GM21360 (cell line): ENCODE measurements at regions not wholly inside any gene's neighbourhood (a gene's known extent, or its start where the extent isn't known, plus 50 kb on each side); places are given as distances from the start of the nearest gene placed in this dataset.

Experiments
- ATAC-seq: cut with Tn5 transposase; IDR thresholded peaks from one replicate; pipeline ENCODE4 v1.9.1; 2021; ENCODE audit warnings: mild to moderate bottlenecking, moderate library complexity; ENCODE audit not compliant: unreplicated experiment

DNA sequence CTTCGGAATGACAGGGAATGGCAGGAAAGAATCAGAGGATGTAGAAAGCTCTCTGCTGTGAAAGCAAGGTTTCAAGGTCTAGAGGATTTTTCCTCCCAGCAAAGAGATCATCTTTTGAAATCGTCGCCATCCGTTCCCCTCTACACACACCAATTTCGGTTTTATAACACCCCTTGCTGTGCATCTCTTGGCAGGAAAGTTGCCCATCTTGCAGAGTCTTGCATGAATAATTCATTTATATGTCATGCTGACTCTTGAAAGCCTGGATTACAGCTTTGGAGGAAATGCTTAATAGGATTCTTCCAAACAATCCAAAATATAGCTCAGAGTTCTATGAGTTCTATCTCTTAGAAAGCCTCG is 262.7 kb downstream of the CHL1 start:
- ATAC-seq: no peak

DNA sequence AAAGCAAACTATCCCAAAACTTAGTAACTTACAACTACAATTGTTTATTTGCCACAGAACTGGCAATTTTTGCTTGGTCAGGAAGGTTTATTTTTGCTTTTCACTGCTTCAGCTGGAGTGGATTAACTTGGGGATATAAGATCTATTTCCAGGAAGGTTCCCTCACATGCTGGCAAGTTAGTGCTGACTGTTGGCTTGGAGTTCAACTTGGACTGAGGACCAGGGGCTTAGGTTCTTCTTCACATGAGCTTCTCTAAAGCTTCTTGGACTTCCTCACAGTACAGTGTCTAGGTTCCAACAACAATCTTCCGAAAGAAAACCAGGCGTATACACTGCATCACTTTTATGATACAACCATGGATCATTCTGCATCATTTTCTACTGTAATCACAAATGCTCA is 264.4 kb downstream of the CHL1 start:
- no peak for ATAC-seq

DNA sequence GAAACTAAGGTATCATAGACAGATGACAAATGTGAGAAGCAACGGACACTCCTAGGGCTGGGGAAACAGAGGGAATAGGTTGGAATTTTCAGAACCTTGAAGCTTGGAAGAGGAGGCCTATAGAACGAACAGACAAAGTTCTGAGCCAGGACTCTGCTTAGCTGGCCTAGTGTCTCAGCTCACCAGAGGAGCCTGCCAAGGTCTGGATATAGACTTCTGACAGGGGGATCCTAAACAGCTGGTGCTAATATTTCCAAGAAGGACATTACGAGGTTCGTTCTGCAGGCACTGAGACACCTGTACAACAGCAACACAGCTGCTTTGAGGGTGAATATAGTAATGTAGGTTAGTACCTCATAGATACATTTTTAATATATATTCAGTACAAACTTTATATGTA is 266.3 kb downstream of the CHL1 start:
- ATAC-seq: no peak

DNA sequence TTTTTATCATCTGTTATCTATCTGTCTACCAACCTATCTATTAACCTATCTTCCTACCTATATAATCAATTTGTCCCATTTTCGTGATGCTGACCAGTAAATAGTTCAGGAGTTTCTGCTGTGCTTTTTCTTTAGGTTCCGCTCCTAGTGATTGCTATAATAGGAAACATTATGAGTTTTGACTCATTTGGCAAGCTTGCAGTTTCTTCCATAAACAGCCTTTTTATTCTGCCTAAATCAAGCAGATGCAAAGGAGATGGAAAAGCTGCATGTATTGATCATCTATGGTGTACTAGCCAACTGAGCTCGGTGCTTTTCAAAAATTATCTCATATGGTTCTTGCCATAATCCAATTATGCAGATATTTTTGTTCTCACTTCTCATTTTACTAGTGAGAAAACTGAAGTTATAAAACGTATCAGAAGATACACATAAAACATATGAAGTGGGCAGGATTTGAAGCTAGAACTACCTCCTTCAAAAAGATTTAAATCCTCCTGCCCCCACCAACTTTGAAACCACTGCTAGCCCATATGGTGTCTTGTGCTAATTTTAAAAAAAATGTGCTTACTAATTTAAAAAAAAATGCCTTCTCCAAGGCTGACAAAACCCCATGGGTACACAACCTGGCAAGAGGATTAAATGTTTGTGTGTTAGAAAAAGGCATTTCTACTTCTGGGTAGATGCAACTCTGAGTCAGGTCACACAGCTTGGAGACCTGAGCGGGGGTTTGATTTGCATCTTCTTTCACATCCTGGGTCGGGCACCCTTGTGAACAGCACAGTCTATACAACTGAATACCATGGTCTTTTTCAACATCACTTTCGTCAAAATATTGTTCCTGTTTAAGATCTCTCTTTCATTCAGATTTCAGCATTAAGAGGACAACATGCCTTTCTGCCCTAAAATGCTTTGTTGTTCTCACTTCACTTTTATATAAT is 267.0 kb downstream of the CHL1 start:
- peak; percentile 97 for ATAC-seq

DNA sequence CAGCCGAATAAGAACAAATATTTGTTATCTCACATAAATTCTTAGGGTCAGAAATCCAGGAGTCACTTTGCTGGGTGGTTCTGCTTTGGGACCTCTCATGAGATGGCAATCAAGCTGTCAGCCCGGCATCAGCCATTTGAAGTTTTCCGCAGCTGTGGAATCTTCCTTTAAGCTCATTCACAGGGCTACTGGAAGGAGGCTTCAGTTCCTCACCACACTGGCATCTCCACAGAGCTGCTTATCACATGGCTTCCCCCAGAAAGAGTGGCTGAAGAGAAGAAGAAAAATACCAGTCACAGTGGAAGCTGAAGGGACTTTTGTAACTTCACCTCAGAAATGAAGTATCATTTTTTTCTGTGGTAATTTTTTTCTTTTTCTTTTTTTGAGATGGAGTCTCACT is 267.7 kb downstream of the CHL1 start:
- ATAC-seq: peak; percentile 30

DNA sequence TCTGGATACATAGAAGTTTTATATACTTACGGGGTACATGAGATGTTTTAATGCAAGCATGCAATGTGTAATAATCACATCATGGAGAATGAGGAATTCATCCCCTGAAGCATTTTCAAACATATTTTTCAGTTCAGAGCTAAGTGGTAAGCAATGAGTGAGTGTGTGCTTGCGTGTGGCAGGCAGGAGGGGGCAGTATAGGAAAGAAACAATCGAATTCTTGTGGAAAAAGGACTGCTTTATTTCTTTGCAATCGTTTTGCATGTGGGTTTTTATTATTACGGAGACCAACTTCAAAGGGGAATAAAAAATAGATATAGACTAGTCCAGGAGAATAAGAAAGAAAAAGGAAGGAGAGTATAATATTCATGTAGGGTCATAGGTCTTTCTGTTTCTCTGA is 271.6 kb downstream of the CHL1 start:
- ATAC-seq: no peak

DNA sequence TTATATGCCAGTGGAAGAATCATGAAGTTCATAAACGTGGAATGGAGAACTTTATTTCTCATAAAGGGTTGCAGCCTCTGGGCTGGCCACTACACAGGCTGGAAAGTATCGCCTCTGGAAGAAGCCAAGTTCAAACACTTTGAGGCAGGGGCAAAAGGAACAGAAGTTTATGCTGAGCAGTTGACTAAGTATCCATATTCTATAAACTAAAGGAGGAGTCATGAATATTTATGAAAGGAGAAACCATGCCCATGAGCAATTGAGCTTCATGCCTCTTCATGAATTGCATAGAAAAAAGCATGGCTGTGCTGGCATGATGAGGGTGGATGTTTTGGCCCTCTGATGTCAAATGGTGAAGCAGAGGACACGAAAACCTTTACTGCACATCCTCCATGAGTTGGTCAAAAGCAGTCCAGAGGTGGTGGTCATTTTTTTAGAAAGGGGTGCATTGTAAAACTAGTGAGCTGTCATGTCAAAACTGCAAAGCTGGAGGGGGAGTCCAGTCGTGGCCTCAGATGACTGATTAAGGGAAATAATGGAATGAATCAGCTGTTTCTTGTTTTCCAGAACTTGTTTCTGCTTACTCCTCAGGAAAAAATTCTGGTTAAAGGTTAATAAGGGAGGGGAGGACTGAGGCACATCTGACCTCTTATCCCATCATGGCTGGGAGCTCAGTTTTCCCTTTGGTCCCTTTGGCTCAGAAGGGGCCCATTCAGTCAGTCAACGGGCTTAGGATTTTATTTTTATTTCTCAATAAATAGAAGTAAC is 276.7 kb downstream of the CHL1 start:
- no peak for ATAC-seq

DNA sequence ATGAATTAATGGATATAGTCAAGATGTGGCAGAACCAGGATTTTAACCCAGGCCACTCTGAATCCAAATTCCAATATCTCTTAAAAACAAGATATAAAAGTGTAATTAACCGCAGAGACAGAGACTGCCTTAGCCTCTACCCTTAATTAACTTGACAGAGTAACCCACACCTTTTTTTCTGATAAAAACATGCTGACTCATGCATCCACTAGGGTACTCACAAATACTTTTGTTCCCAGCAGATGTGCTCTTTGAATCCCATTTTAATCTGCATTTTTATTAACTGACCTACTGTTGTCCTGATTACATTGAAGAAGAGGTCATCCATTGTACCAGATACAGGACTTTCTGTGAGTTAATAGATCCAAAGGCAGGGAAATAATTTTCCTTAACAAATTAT is 278.3 kb downstream of the CHL1 start:
- no peak for ATAC-seq

DNA sequence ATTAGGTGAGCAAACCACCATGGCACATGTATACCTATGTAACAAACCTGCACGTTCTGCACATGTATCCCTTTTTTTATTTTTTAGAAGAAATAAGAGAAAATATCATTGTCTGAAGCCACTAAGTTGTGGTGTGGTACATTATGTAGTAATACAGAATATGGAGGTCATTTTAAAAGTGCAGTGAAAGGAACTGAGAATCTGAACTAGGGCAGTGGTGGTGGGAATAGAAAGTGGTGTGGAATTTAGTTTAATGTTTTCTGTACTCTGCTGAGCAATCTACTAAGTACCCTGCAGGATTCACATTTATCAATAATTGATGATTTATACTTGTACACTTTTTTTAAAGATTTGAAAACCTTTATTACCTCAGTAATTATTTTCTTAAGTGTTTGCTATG is 283.5 kb downstream of the CHL1 start:
- no peak for ATAC-seq

DNA sequence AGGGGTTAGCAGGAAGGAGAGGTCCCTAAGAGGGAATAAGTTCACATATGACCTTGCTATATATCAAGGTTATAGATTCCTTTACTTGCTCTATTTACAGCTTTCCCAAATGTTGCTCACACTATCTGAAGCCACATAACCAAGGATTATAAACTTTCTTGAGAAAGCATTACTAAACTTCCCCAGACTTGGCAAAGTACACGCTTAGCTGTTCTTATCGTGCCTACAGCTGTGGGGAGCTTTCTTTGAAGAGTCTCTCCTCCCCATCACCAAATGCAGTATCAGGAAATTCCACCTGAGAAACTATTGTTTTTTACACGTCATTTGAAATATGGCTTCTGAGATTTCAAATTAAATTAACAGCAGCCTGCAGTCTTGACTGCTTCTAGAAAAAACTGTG is 284.5 kb downstream of the CHL1 start:
- no peak for ATAC-seq

DNA sequence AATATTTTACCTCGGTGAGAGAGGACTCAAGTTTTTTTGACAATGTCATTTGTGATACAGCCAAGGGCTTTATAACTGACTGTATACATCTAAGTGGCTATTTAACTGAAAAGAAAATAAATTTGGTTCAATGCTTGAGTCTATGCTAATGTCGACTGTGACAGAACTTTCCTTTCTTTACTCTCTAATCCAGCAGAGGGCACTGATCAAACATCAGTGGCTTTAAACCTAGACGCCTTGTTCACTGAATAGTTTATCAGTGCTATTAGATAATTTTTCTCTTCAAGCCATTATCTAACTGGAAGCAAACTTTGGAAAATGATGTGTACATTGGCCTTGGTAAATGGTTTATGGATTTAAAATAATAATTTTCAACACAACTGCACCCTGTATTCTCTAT is 285.1 kb downstream of the CHL1 start:
- ATAC-seq: peak; percentile 68

DNA sequence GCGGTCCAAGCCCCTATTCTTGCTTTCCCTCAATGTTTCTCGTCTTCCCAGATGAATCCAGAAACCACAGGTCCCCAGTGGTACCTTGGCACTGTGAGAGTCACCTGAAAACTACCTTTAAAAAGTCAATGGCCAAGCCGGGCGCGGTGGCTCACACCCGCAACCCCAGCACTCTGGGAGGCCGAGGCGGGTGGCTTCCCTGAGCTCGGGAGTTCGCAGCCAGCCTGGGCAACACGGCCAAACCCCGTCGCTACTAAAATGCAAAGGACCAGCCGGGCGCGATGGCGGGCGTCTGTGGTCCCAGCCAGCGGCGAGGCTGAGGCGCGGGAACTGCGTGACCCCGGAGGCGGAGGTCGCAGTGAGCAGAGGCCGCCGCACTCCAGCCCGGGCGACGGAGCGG is 285.9 kb downstream of the CHL1 start:
- no peak for ATAC-seq

DNA sequence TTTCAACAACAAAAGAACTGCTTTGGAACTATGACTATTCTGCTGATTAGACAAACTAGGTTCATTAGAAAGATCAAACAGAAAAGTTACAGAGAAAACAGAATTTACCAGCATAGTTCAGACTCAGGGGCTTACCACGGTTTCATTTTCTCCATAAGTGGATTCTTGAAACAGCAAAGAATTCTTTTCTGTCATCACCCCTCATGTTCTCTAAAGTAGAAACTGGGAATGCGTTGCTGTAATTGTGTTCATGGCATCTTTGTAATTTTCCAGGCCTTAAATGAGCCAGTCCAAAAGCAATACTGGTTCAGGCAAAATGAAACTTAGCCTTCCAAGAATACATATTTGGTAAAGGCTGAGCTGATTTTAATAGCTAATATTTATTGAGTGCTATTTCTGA is 287.8 kb downstream of the CHL1 start:
- no peak for ATAC-seq

DNA sequence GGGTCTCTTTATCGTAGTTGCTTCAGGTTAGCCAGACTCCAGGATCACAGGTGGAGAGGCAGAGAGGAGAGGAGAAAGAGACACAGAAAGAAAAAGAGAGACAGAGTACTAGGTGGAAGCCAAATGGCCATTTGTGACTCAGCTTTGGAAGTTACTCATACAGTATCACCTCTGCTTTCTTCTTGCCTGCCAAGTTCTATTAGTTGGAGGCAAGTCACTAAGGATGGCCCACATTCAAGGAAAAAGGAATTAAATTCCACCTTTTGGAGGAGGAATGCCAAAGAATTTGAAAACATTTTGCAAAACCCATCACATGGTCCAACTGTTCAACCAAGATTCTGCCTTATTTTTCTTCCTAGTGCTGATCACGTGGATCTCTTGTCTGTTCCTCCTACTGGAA is 291.1 kb downstream of the CHL1 start:
- no peak for ATAC-seq

DNA sequence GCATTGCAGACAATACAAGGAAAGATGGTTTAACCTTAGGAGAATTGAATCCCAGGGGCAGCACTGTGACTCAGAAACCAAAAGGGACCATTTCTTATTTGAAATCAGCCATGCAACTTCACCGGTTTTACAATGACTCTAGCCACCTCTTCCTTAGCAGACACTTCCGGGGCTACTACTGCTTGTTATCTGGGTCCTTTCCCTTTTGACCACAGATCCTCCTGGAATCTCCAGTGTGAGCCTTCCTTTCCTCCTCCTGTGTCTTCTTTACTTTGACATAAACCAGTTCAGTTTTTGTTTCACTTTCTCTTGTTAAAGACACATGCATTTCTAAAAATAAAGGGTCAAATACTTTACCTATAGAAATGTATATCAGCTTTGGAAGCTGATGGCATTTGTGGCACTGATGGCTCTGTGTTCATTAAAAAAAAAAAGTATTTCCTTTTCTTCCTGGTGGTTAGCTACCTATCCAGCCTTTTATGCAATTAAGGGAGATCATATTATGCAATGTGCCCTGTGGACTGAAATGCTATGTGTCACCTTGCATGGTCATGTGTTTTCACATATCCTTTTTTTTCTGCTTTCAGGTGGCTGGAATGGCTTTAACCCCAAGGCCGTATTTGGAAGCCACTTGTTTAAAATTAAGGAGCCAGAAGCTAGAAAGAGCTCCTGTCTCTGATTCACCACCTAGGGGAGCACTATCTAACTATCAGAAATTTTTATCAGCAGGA is 296.2 kb downstream of the CHL1 start:
- peak; percentile 56 for ATAC-seq

DNA sequence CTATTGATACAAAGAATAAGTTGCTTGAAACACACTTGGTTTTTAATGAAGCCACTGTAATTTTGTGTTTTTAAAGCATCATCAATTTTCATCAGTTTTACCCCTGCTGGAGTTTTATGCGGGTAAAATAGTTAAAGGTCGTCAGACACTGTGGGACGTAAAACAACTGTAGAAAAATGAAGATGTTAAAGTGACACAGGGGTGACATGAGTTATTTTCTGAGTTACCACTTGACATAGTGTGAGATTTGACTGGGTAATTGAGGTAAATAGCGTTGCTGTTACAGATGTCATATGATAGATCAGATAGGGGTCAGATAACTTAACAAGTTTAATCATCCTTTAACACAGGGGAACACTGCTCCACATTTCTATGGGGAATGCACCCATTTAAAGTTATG is 297.6 kb downstream of the CHL1 start:
- ATAC-seq: no peak

DNA sequence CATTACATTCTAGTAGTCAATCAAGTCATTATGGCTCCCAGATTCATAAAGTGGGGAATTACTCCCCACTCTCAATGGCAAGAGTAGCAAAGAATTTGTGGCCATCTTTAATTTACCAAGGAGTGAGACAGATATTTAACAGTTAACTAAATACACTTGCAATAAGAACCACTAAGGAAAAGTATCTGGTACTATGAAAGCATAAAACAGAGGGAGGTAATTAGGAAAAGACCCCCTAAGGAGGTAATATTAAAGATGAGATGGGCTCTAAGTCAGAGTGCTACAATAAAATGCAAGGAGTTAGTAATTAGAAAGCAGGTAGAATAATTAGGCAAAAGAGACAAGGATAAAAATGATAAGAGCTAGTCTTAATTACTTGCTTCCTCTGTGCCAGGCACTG is 301.9 kb downstream of the CHL1 start:
- ATAC-seq: no peak

DNA sequence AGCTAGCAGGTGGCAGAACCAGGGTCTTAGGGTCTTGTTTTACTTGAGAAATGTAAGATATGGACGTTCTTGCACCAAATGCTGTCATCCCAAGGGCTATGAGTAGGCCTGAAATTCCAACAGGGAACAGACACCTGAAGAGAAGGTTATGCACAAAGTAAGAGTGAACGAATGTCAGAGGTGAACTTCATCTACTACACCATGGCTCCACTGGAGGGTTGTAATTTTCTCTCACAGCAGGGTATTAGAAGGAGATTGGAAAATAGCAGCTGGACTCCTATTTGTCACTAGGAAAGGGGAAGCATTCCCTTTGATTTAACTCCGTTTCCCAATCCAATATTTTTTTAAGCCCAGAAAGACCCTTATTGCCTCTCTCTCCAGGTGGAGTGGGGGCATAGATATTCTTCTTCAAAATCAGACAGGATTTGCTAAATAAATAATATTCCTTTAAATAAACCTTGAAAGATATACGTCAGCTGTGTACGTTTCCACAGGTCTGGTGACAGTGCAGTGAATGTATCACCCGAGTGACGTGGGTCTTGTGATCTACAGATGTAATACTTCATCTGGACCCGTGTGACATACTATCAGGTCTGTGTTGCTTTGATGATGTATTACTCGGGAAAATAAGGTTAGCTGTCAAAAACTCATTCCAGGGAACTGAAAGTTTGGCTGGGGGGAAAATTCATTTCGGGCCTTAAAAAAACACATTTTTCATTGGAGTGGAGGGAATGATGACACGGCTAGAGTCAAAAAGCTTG is 302.6 kb downstream of the CHL1 start:
- no peak for ATAC-seq

DNA sequence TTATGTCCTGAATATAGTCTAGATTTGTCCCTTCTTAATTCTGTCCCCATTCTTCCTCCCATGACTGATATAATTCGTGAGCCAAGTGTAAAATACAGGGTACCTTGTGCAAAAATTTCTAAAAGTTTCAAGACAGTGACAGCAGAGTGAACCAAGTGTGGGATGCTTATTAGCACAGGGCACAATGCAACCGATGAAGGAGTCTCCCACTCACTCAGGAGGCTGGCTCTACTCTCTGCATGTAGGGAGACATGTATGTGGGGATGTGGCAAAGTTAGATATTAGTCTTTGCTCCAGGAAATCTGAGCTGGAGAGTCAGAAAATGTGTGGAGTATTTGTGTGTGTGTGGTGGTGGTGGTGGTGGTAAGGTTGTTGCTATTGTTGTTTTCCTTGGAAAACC is 305.9 kb downstream of the CHL1 start:
- ATAC-seq: no peak

DNA sequence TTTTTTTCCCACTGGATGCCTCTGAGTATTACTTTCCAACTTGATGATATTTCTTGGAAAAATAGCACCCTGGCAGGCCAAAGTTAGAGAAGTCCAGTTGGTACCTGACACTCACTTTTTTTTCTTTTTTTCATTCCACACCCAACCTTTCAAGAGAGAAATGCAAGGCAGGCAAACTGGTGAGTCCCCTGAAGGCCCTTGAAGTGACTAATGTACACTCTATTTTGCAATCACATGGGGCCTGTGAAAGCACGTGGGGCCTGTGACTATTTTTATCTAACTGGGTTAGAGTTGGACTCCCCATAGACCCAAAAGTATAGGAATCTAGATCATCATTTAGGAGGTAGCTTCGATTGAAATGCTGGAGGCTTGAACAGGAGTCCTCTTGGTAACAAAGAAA is 316.7 kb downstream of the CHL1 start:
- ATAC-seq: no peak

DNA sequence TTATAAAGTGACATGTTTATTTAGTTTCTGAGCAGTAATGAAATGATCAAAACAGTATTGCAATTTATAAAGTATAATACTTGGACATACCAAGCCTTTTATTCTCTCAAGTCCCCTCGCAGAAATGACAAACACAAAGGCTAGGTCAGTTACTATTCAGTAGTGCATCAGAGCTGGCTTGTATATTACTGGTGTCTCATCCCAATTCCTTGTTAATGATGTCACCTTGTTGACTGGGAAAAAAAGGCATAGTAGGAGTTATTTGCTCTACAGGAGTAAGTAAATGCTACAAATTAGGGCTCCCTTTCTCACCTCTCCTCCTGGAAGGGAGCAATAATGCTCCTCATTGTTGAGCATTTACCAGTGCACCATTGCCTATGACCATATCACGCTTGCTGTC is 317.6 kb downstream of the CHL1 start:
- ATAC-seq: no peak
